ENCODE measurements at regions not wholly inside any gene's neighbourhood (a gene's known extent, or its start where the extent isn't known, plus 50 kb on each side); places are given as distances from the start of the nearest gene placed in this dataset.
"Not testable (repeated sequence)": the region's sequence is repeated elsewhere in the genome, so short reads cannot be mapped to it uniquely, and the experiment has no call there.

GRCh38 chr1:198955085-198955484 lies 316.2 kb downstream of the PTPRC start:
- Histone ChIP-seq H3K27ac (ENCODE audit: low read depth in 2 of 2, low read length in 2 of 2) (no peak overlapping the region), H3K4me1 (ENCODE audit: control insufficient read depth in 2 of 2, insufficient read depth in 2 of 2, low read length in 2 of 2) (no peaks in the 10 kb centered on the region), H3K9me3 (ENCODE audit: control insufficient read depth in 2 of 2, low read length in 2 of 2) (no peaks in the 10 kb centered on the region), H3K27me3 (ENCODE audit: control insufficient read depth in 2 of 2, insufficient read depth in 2 of 2, low read length in 2 of 2) (no peaks in the 10 kb centered on the region), H3K4me3 (ENCODE audit: low read length in 2 of 2) (no peak overlapping the region), H3K36me3 (ENCODE audit: control insufficient read depth in 2 of 2, insufficient read depth in 2 of 2, low read length in 2 of 2) (no peaks in the 10 kb centered on the region), H3K9ac (ENCODE audit: low read depth in 1 of 2, low read length in 2 of 2) (no peak overlapping the region)

- Histone ChIP-seq H3K27me3 (ENCODE audit: control insufficient read depth in 2 of 2, insufficient read depth in 2 of 2, low read length in 2 of 2) (no peaks in the 10 kb centered on the region), H3K4me1 (ENCODE audit: control insufficient read depth in 2 of 2, insufficient read depth in 2 of 2, low read length in 2 of 2) (no peaks in the 10 kb centered on the region), H3K9ac (ENCODE audit: low read depth in 1 of 2, low read length in 2 of 2) (no peak overlapping the region), H3K27ac (ENCODE audit: low read depth in 2 of 2, low read length in 2 of 2) (no peak overlapping the region), H3K9me3 (ENCODE audit: control insufficient read depth in 2 of 2, low read length in 2 of 2) (no peaks in the 10 kb centered on the region), H3K4me3 (ENCODE audit: low read length in 2 of 2) (no peak overlapping the region), H3K36me3 (ENCODE audit: control insufficient read depth in 2 of 2, insufficient read depth in 2 of 2, low read length in 2 of 2) (no peaks in the 10 kb centered on the region)
Measured at GRCh38 chr1:198957044-198957443, 318.2 kb downstream of the PTPRC start.

- H3K4me1 ChIP-seq (ENCODE audit: control insufficient read depth in 2 of 2, insufficient read depth in 2 of 2, low read length in 2 of 2): no peaks in the 10 kb centered on the region
- no peak overlapping the region for H3K4me3 ChIP-seq (ENCODE audit: low read length in 2 of 2)
- no peak overlapping the region for H3K9ac ChIP-seq (ENCODE audit: low read depth in 1 of 2, low read length in 2 of 2)
- no peaks in the 10 kb centered on the region for H3K36me3 ChIP-seq (ENCODE audit: control insufficient read depth in 2 of 2, insufficient read depth in 2 of 2, low read length in 2 of 2)
- H3K27ac ChIP-seq (ENCODE audit: low read depth in 2 of 2, low read length in 2 of 2): no peak overlapping the region
- H3K27me3 ChIP-seq (ENCODE audit: control insufficient read depth in 2 of 2, insufficient read depth in 2 of 2, low read length in 2 of 2): no peaks in the 10 kb centered on the region
- H3K9me3 ChIP-seq (ENCODE audit: control insufficient read depth in 2 of 2, low read length in 2 of 2): no peaks in the 10 kb centered on the region
Measured at GRCh38 chr1:198959032-198959431, 320.2 kb downstream of the PTPRC start.

GRCh38 chr1:198959676-198960075 lies 320.8 kb downstream of the PTPRC start:
- H3K27ac ChIP-seq (ENCODE audit: low read depth in 2 of 2, low read length in 2 of 2): no peak overlapping the region
- H3K36me3 ChIP-seq (ENCODE audit: control insufficient read depth in 2 of 2, insufficient read depth in 2 of 2, low read length in 2 of 2): no peaks in the 10 kb centered on the region
- no peak overlapping the region for H3K4me3 ChIP-seq (ENCODE audit: low read length in 2 of 2)
- H3K4me1 ChIP-seq (ENCODE audit: control insufficient read depth in 2 of 2, insufficient read depth in 2 of 2, low read length in 2 of 2): no peaks in the 10 kb centered on the region
- no peak overlapping the region for H3K9ac ChIP-seq (ENCODE audit: low read depth in 1 of 2, low read length in 2 of 2)
- no peaks in the 10 kb centered on the region for H3K9me3 ChIP-seq (ENCODE audit: control insufficient read depth in 2 of 2, low read length in 2 of 2)
- H3K27me3 ChIP-seq (ENCODE audit: control insufficient read depth in 2 of 2, insufficient read depth in 2 of 2, low read length in 2 of 2): no peaks in the 10 kb centered on the region

- H3K27ac ChIP-seq (ENCODE audit: low read depth in 2 of 2, low read length in 2 of 2); H3K27me3 ChIP-seq (ENCODE audit: control insufficient read depth in 2 of 2, insufficient read depth in 2 of 2, low read length in 2 of 2); H3K4me1 ChIP-seq (ENCODE audit: control insufficient read depth in 2 of 2, insufficient read depth in 2 of 2, low read length in 2 of 2); H3K9me3 ChIP-seq (ENCODE audit: control insufficient read depth in 2 of 2, low read length in 2 of 2); H3K9ac ChIP-seq (ENCODE audit: low read depth in 1 of 2, low read length in 2 of 2); H3K36me3 ChIP-seq (ENCODE audit: control insufficient read depth in 2 of 2, insufficient read depth in 2 of 2, low read length in 2 of 2); H3K4me3 ChIP-seq (ENCODE audit: low read length in 2 of 2): not testable (repeated sequence)
Measured at GRCh38 chr1:198963796-198964195, 325.0 kb downstream of the PTPRC start.

GRCh38 chr1:198966519-198966918 lies 327.7 kb downstream of the PTPRC start:
- H3K9me3 ChIP-seq (ENCODE audit: control insufficient read depth in 2 of 2, low read length in 2 of 2): no peaks in the 10 kb centered on the region
- no peak overlapping the region for H3K4me3 ChIP-seq (ENCODE audit: low read length in 2 of 2)
- H3K27me3 ChIP-seq (ENCODE audit: control insufficient read depth in 2 of 2, insufficient read depth in 2 of 2, low read length in 2 of 2): no peaks in the 10 kb centered on the region
- H3K9ac ChIP-seq (ENCODE audit: low read depth in 1 of 2, low read length in 2 of 2): no peak overlapping the region
- no peaks in the 10 kb centered on the region for H3K36me3 ChIP-seq (ENCODE audit: control insufficient read depth in 2 of 2, insufficient read depth in 2 of 2, low read length in 2 of 2)
- H3K27ac ChIP-seq (ENCODE audit: low read depth in 2 of 2, low read length in 2 of 2): no peak overlapping the region
- no peaks in the 10 kb centered on the region for H3K4me1 ChIP-seq (ENCODE audit: control insufficient read depth in 2 of 2, insufficient read depth in 2 of 2, low read length in 2 of 2)

- no peak overlapping the region for H3K9ac ChIP-seq (ENCODE audit: low read depth in 1 of 2, low read length in 2 of 2)
- H3K4me1 ChIP-seq (ENCODE audit: control insufficient read depth in 2 of 2, insufficient read depth in 2 of 2, low read length in 2 of 2): no peaks in the 10 kb centered on the region
- no peaks in the 10 kb centered on the region for H3K9me3 ChIP-seq (ENCODE audit: control insufficient read depth in 2 of 2, low read length in 2 of 2)
- no peak overlapping the region for H3K4me3 ChIP-seq (ENCODE audit: low read length in 2 of 2)
- no peaks in the 10 kb centered on the region for H3K36me3 ChIP-seq (ENCODE audit: control insufficient read depth in 2 of 2, insufficient read depth in 2 of 2, low read length in 2 of 2)
- no peaks in the 10 kb centered on the region for H3K27me3 ChIP-seq (ENCODE audit: control insufficient read depth in 2 of 2, insufficient read depth in 2 of 2, low read length in 2 of 2)
- H3K27ac ChIP-seq (ENCODE audit: low read depth in 2 of 2, low read length in 2 of 2): no peak overlapping the region
Measured at GRCh38 chr1:198967566-198967965, 328.7 kb downstream of the PTPRC start.

- no peaks in the 10 kb centered on the region for H3K36me3 ChIP-seq (ENCODE audit: control insufficient read depth in 2 of 2, insufficient read depth in 2 of 2, low read length in 2 of 2)
- H3K4me1 ChIP-seq (ENCODE audit: control insufficient read depth in 2 of 2, insufficient read depth in 2 of 2, low read length in 2 of 2): no peaks in the 10 kb centered on the region
- H3K27ac ChIP-seq (ENCODE audit: low read depth in 2 of 2, low read length in 2 of 2): no peak overlapping the region
- H3K9me3 ChIP-seq (ENCODE audit: control insufficient read depth in 2 of 2, low read length in 2 of 2): no peaks in the 10 kb centered on the region
- H3K9ac ChIP-seq (ENCODE audit: low read depth in 1 of 2, low read length in 2 of 2): no peak overlapping the region
- no peaks in the 10 kb centered on the region for H3K27me3 ChIP-seq (ENCODE audit: control insufficient read depth in 2 of 2, insufficient read depth in 2 of 2, low read length in 2 of 2)
- H3K4me3 ChIP-seq (ENCODE audit: low read length in 2 of 2): no peak overlapping the region
Measured at GRCh38 chr1:198968866-198969265, 330.0 kb downstream of the PTPRC start.

GRCh38 chr1:198969981-198970380 lies 331.1 kb downstream of the PTPRC start:
- H3K4me3 ChIP-seq (ENCODE audit: low read length in 2 of 2): no peak overlapping the region
- no peak overlapping the region for H3K27ac ChIP-seq (ENCODE audit: low read depth in 2 of 2, low read length in 2 of 2)
- no peaks in the 10 kb centered on the region for H3K27me3 ChIP-seq (ENCODE audit: control insufficient read depth in 2 of 2, insufficient read depth in 2 of 2, low read length in 2 of 2)
- no peaks in the 10 kb centered on the region for H3K9me3 ChIP-seq (ENCODE audit: control insufficient read depth in 2 of 2, low read length in 2 of 2)
- no peaks in the 10 kb centered on the region for H3K36me3 ChIP-seq (ENCODE audit: control insufficient read depth in 2 of 2, insufficient read depth in 2 of 2, low read length in 2 of 2)
- H3K9ac ChIP-seq (ENCODE audit: low read depth in 1 of 2, low read length in 2 of 2): no peak overlapping the region
- no peaks in the 10 kb centered on the region for H3K4me1 ChIP-seq (ENCODE audit: control insufficient read depth in 2 of 2, insufficient read depth in 2 of 2, low read length in 2 of 2)

- no peak overlapping the region for H3K27ac ChIP-seq (ENCODE audit: low read depth in 2 of 2, low read length in 2 of 2)
- H3K9me3 ChIP-seq (ENCODE audit: control insufficient read depth in 2 of 2, low read length in 2 of 2): no peaks in the 10 kb centered on the region
- no peak overlapping the region for H3K9ac ChIP-seq (ENCODE audit: low read depth in 1 of 2, low read length in 2 of 2)
- H3K4me3 ChIP-seq (ENCODE audit: low read length in 2 of 2): no peak overlapping the region
- H3K4me1 ChIP-seq (ENCODE audit: control insufficient read depth in 2 of 2, insufficient read depth in 2 of 2, low read length in 2 of 2): no peaks in the 10 kb centered on the region
- no peaks in the 10 kb centered on the region for H3K27me3 ChIP-seq (ENCODE audit: control insufficient read depth in 2 of 2, insufficient read depth in 2 of 2, low read length in 2 of 2)
- no peaks in the 10 kb centered on the region for H3K36me3 ChIP-seq (ENCODE audit: control insufficient read depth in 2 of 2, insufficient read depth in 2 of 2, low read length in 2 of 2)
Measured at GRCh38 chr1:198970916-198971315, 332.1 kb downstream of the PTPRC start.

GRCh38 chr1:198977909-198978308 lies 339.1 kb downstream of the PTPRC start:
- H3K27ac ChIP-seq (ENCODE audit: low read depth in 2 of 2, low read length in 2 of 2): no peak overlapping the region
- H3K4me1 ChIP-seq (ENCODE audit: control insufficient read depth in 2 of 2, insufficient read depth in 2 of 2, low read length in 2 of 2): no peaks in the 10 kb centered on the region
- no peaks in the 10 kb centered on the region for H3K36me3 ChIP-seq (ENCODE audit: control insufficient read depth in 2 of 2, insufficient read depth in 2 of 2, low read length in 2 of 2)
- H3K9me3 ChIP-seq (ENCODE audit: control insufficient read depth in 2 of 2, low read length in 2 of 2): no peaks in the 10 kb centered on the region
- H3K27me3 ChIP-seq (ENCODE audit: control insufficient read depth in 2 of 2, insufficient read depth in 2 of 2, low read length in 2 of 2): no peaks in the 10 kb centered on the region
- no peak overlapping the region for H3K9ac ChIP-seq (ENCODE audit: low read depth in 1 of 2, low read length in 2 of 2)
- H3K4me3 ChIP-seq (ENCODE audit: low read length in 2 of 2): no peak overlapping the region

All from mucosa of rectum (tissue), 2 donors.